Body of pancreas (tissue), 4 donors: ENCODE measurements at regions not wholly inside any gene's neighbourhood (a gene's known extent, or its start where the extent isn't known, plus 50 kb on each side); places are given as distances from the start of the nearest gene placed in this dataset.

Experiments used
- POLR2A ChIP-seq, 3 donors: fragments of 450-650 bp; IDR thresholded peaks; one replicate each; pipeline ENCODE4 v1.6.1; 2016; ENCODE audit warnings: antibody characterized with exemption in 3 of 3, mild to moderate bottlenecking in 2 of 3
- TF ChIP-seq, protein P1 (sequence below), 7 experiments: fragments of 450-650 bp in 4 of 7; fragments of 200-600 bp in 3 of 7; sonication (generic) in 3 of 7; IDR thresholded peaks; one replicate each; pipeline ENCODE4 v1.5.1; 2016 to 2019; ENCODE audit warnings: antibody characterized with exemption in 7 of 7

GRCh38 chr2:167424803-167425755 is 536.8 kb downstream of the XIRP2 start:
- TF ChIP-seq, protein P1, sequence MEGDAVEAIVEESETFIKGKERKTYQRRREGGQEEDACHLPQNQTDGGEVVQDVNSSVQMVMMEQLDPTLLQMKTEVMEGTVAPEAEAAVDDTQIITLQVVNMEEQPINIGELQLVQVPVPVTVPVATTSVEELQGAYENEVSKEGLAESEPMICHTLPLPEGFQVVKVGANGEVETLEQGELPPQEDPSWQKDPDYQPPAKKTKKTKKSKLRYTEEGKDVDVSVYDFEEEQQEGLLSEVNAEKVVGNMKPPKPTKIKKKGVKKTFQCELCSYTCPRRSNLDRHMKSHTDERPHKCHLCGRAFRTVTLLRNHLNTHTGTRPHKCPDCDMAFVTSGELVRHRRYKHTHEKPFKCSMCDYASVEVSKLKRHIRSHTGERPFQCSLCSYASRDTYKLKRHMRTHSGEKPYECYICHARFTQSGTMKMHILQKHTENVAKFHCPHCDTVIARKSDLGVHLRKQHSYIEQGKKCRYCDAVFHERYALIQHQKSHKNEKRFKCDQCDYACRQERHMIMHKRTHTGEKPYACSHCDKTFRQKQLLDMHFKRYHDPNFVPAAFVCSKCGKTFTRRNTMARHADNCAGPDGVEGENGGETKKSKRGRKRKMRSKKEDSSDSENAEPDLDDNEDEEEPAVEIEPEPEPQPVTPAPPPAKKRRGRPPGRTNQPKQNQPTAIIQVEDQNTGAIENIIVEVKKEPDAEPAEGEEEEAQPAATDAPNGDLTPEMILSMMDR (IDR thresholded peaks at IDR 0.05) = no peak
- no peak for TF ChIP-seq POLR2A (IDR thresholded peaks at IDR 0.05)
